ENCODE measurements at regions not wholly inside any gene's neighbourhood (a gene's known extent, or its start where the extent isn't known, plus 50 kb on each side); places are given as distances from the start of the nearest gene placed in this dataset.

DNA sequence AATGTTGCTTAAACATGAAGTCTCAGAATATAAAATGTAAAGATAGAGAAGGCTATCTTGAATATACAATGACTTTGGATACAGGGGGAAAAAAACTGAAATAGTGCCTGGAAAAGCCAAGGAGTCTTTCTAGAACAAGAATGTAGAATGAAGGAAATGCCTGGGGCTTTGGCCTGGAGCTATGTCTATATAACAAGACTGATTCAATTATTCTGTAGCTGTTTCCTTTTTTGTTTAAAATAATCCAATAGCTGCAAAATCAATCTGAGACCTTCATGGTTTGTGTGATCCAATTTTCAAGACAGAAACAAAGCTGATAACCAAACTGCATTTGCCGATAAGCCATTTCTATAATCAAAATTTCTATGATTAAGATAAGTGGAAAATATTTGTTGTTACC is 530.9 kb upstream of the NBEA start:
- TF ChIP-seq, protein P1, sequence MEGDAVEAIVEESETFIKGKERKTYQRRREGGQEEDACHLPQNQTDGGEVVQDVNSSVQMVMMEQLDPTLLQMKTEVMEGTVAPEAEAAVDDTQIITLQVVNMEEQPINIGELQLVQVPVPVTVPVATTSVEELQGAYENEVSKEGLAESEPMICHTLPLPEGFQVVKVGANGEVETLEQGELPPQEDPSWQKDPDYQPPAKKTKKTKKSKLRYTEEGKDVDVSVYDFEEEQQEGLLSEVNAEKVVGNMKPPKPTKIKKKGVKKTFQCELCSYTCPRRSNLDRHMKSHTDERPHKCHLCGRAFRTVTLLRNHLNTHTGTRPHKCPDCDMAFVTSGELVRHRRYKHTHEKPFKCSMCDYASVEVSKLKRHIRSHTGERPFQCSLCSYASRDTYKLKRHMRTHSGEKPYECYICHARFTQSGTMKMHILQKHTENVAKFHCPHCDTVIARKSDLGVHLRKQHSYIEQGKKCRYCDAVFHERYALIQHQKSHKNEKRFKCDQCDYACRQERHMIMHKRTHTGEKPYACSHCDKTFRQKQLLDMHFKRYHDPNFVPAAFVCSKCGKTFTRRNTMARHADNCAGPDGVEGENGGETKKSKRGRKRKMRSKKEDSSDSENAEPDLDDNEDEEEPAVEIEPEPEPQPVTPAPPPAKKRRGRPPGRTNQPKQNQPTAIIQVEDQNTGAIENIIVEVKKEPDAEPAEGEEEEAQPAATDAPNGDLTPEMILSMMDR (IDR thresholded peaks at IDR 0.05; ENCODE audit: borderline replicate concordance, extremely low read depth, low read length, poor library complexity, severe bottlenecking): no peak
- TF ChIP-seq EZH2 (IDR thresholded peaks at IDR 0.05; ENCODE audit: borderline replicate concordance, low read depth, low read length, severe bottlenecking): no peak

Measured in DND-41 (cell line).